ENCODE measurements at regions not wholly inside any gene's neighbourhood (a gene's known extent, or its start where the extent isn't known, plus 50 kb on each side); places are given as distances from the start of the nearest gene placed in this dataset.

DNA sequence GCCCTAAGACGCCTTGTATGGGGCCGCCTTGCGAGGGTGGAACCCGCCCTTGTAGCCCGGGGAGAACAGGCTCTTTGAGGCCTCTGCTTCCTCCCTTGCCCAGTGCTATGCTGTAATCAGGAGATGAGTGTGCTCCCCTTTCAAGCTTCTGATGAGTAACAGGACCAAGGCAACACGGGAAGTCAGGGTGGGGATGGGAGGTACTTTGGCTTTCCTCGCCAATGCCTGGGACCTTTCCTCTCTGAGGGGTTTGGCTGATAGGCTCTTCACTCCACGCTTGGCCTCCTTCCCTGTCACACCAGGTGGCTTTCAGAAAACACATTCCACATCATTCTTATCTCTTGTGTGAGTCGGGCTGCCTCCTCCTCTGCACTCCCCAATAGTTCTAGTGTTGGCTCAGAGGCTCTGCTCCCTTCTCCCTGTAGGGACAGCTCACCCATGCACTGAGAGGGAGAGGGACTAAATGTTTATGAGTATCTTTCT lies 223.7 kb upstream of the TRIB2 start:
- TF ChIP-seq CTCF (IDR thresholded peaks at IDR 0.05; ENCODE audit: low read depth, low read length) = no peak
- TF ChIP-seq EZH2phosphoT487 (IDR thresholded peaks at IDR 0.05; ENCODE audit: low read depth) = no peak
